ENCODE measurements at regions not wholly inside any gene's neighbourhood (a gene's known extent, or its start where the extent isn't known, plus 50 kb on each side); places are given as distances from the start of the nearest gene placed in this dataset.

DNA sequence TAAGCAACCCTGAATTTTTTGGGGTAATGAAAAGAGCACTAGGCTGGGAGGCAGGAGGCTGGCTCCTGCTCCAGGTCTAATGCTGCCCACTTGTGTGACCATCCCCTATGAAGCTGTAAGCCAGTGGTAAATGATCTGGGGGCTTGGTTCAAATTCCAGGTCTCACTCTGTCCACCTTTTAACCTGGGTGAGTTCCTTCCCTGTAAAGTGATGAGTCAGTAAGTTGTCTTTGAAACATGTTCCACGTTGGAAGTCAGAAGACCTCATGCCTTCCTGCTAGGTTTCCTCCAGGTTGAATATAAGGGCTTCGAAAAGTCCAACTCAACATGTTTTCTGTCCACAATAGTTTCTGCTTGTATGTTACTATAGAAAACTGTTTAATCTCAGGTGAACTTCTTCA, 160.9 kb upstream of the MYT1L start:
- no peak for ATAC-seq

GRCh38 chr2:2484301-2484700, 153.2 kb upstream of the MYT1L start:
- WGBS (ENCODE audit: insufficient coverage, low coverage, low lambda C conversion rate, missing lambda C conversion rate): 73% methylated on average over 8 of the region's 8 CpGs
- ATAC-seq (no peak), DNase-seq (no peak)
- Histone ChIP-seq H3K27me3 (no peaks in the 10 kb centered on the region), H3K4me1 (no peaks in the 10 kb centered on the region), H3K36me3 (no peaks in the 10 kb centered on the region), H3K9me3 (no peaks in the 10 kb centered on the region), H3K27ac (no peak overlapping the region), H3K4me3 (no peak overlapping the region)
- intact Hi-C loops (cut with DNase I): no loop called here
- TF ChIP-seq, protein P1, sequence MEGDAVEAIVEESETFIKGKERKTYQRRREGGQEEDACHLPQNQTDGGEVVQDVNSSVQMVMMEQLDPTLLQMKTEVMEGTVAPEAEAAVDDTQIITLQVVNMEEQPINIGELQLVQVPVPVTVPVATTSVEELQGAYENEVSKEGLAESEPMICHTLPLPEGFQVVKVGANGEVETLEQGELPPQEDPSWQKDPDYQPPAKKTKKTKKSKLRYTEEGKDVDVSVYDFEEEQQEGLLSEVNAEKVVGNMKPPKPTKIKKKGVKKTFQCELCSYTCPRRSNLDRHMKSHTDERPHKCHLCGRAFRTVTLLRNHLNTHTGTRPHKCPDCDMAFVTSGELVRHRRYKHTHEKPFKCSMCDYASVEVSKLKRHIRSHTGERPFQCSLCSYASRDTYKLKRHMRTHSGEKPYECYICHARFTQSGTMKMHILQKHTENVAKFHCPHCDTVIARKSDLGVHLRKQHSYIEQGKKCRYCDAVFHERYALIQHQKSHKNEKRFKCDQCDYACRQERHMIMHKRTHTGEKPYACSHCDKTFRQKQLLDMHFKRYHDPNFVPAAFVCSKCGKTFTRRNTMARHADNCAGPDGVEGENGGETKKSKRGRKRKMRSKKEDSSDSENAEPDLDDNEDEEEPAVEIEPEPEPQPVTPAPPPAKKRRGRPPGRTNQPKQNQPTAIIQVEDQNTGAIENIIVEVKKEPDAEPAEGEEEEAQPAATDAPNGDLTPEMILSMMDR (IDR thresholded peaks at IDR 0.05): no peak
- no peak for TF ChIP-seq POLR2A (IDR thresholded peaks at IDR 0.05)

More for the DNA sequence above, 160.9 kb upstream of the MYT1L start:
- 61% methylated on average over 2 of the region's 2 CpGs for WGBS (ENCODE audit: insufficient coverage, low coverage, low lambda C conversion rate, missing lambda C conversion rate)
- Histone ChIP-seq H3K9me3 (no peaks in the 10 kb centered on the region), H3K27ac (no peak overlapping the region), H3K36me3 (no peaks in the 10 kb centered on the region), H3K27me3 (no peaks in the 10 kb centered on the region), H3K4me1 (no peaks in the 10 kb centered on the region), H3K4me3 (no peak overlapping the region)
- TF ChIP-seq, protein P1 (IDR thresholded peaks at IDR 0.05): no peak
- TF ChIP-seq POLR2A (IDR thresholded peaks at IDR 0.05): no peak
- no peak for DNase-seq
- intact Hi-C loops (cut with DNase I): no loop called here

- H3K27ac ChIP-seq: no peak overlapping the region
- H3K27me3 ChIP-seq: no peaks in the 10 kb centered on the region
- no peaks in the 10 kb centered on the region for H3K9me3 ChIP-seq
- ATAC-seq (no peak), DNase-seq (no peak)
- intact Hi-C loops (cut with DNase I): no loop called here
- H3K36me3 ChIP-seq: no peaks in the 10 kb centered on the region
- TF ChIP-seq, protein P1 (IDR thresholded peaks at IDR 0.05): no peak
- no peak for TF ChIP-seq POLR2A (IDR thresholded peaks at IDR 0.05)
- 39% methylated on average over 4 of the region's 4 CpGs for WGBS (ENCODE audit: insufficient coverage, low coverage, low lambda C conversion rate, missing lambda C conversion rate)
- H3K4me1 ChIP-seq: no peaks in the 10 kb centered on the region
- H3K4me3 ChIP-seq: no peak overlapping the region
Observed at GRCh38 chr2:2482851-2483250, 151.8 kb upstream of the MYT1L start.

DNA sequence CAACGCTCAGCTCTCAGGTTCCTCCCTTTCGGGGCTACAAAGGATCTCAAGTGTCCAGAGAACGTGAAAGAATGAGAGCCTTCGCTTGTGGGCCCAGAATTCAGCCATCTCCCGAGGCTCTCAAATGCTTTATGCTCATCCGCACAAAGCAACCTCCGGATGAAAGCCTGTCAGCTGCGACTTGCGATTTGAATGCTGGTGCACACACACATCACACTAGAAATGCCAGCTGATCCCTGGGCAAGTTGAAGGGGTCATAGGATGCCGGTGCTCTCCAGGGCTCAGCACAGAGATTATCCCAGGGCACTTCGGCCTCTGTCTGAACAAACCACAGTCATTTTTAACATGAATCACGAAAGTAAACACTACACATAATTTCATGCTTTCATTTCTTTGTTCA, 141.8 kb upstream of the MYT1L start:
- WGBS (ENCODE audit: insufficient coverage, low coverage, low lambda C conversion rate, missing lambda C conversion rate): 49% methylated on average over 6 of the region's 12 CpGs
- H3K9me3 ChIP-seq: no peaks in the 10 kb centered on the region
- TF ChIP-seq, protein P1 (IDR thresholded peaks at IDR 0.05): no peak
- no peak for TF ChIP-seq POLR2A (IDR thresholded peaks at IDR 0.05)
- H3K27ac ChIP-seq: no peak overlapping the region
- H3K4me1 ChIP-seq: no peaks in the 10 kb centered on the region
- intact Hi-C loops (cut with DNase I): no loop called here
- no peaks in the 10 kb centered on the region for H3K36me3 ChIP-seq
- DNase-seq (no peak), ATAC-seq (no peak)
- no peaks in the 10 kb centered on the region for H3K27me3 ChIP-seq
- H3K4me3 ChIP-seq: no peak overlapping the region

GRCh38 chr2:2472044-2472443, 141.0 kb upstream of the MYT1L start:
- intact Hi-C loops (cut with DNase I): no loop called here
- no peaks in the 10 kb centered on the region for H3K36me3 ChIP-seq
- H3K27me3 ChIP-seq: no peaks in the 10 kb centered on the region
- 71% methylated on average over 9 of the region's 11 CpGs for WGBS (ENCODE audit: insufficient coverage, low coverage, low lambda C conversion rate, missing lambda C conversion rate)
- H3K4me1 ChIP-seq: no peaks in the 10 kb centered on the region
- DNase-seq: no peak
- TF ChIP-seq POLR2A (IDR thresholded peaks at IDR 0.05): no peak
- TF ChIP-seq, protein P1 (IDR thresholded peaks at IDR 0.05): no peak
- H3K4me3 ChIP-seq: no peak overlapping the region
- no peak overlapping the region for H3K27ac ChIP-seq
- no peaks in the 10 kb centered on the region for H3K9me3 ChIP-seq
- no peak for ATAC-seq

Data from right lobe of liver (tissue), 6 donors.